ENCODE measurements at regions not wholly inside any gene's neighbourhood (a gene's known extent, or its start where the extent isn't known, plus 50 kb on each side); places are given as distances from the start of the nearest gene placed in this dataset.

DNA sequence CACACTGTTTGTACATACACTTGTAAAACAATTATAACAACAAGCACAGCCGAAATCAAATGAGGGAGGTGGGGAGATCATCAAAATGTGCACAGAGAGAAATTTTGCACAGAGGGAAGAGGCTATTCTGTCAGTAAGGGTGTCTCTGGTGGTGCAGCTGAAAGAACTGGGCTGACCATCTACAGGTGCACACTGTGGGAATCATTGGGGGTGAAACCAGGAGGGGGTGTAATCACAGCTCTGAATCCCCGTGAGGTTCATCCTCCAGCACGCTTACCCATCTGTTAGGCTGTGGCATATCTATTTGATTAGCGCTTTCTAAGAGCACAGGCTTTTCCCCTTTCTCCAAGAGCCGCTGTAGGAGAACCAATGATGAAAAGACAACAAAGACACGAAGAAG is 389.9 kb upstream of the CDH20 start:
- no peaks in the 10 kb centered on the region for H3K4me1 ChIP-seq (ENCODE audit: insufficient read depth, low read length)
- TF ChIP-seq, protein P1, sequence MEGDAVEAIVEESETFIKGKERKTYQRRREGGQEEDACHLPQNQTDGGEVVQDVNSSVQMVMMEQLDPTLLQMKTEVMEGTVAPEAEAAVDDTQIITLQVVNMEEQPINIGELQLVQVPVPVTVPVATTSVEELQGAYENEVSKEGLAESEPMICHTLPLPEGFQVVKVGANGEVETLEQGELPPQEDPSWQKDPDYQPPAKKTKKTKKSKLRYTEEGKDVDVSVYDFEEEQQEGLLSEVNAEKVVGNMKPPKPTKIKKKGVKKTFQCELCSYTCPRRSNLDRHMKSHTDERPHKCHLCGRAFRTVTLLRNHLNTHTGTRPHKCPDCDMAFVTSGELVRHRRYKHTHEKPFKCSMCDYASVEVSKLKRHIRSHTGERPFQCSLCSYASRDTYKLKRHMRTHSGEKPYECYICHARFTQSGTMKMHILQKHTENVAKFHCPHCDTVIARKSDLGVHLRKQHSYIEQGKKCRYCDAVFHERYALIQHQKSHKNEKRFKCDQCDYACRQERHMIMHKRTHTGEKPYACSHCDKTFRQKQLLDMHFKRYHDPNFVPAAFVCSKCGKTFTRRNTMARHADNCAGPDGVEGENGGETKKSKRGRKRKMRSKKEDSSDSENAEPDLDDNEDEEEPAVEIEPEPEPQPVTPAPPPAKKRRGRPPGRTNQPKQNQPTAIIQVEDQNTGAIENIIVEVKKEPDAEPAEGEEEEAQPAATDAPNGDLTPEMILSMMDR (conservative IDR thresholded peaks at IDR 0.05), result no peak
- no peak overlapping the region for H2AFZ ChIP-seq (ENCODE audit: low read length)
- H4K91ac ChIP-seq (ENCODE audit: insufficient read length, low read depth, low read length), result no peak overlapping the region
- Mint-ChIP-seq H3K27me3 (ENCODE audit: low read depth) (no peaks in the 10 kb centered on the region), H3K4me3 (no peak overlapping the region), H3K27ac (no peak overlapping the region; a peak in 1 of 7 replicates), H3K4me1 (no peaks in the 10 kb centered on the region), H3K9me3 (no peaks in the 10 kb centered on the region), H3K36me3 (ENCODE audit: insufficient read depth in 1 of 3, low read depth in 3 of 3) (no peaks in the 10 kb centered on the region)
- WGBS (ENCODE audit: extremely low coverage, insufficient read length, low lambda C conversion rate), result no CpG with 5 or more reads among the region's 6 CpGs
- H3K79me1 ChIP-seq (ENCODE audit: insufficient read depth, low read depth, low read length, poor library complexity, severe bottlenecking), result no peaks in the 10 kb centered on the region
- no peak overlapping the region for H3K4ac ChIP-seq (ENCODE audit: low read depth, low read length)
- no peak overlapping the region for H3K18ac ChIP-seq (ENCODE audit: insufficient read length, low read depth, low read length)
- no peaks in the 10 kb centered on the region for H4K20me1 ChIP-seq (ENCODE audit: control insufficient read depth, insufficient read depth, insufficient read length)
- H3K79me2 ChIP-seq (ENCODE audit: insufficient read depth, low read length), result no peaks in the 10 kb centered on the region
- H3K4me2 ChIP-seq (ENCODE audit: insufficient read depth, insufficient read length, low read length), result no peak overlapping the region
- no peak overlapping the region for H2BK15ac ChIP-seq (ENCODE audit: low read depth, low read length)
- no peak overlapping the region for H2BK20ac ChIP-seq (ENCODE audit: low read depth, low read length, poor library complexity, severe bottlenecking)
- H2AK5ac ChIP-seq (ENCODE audit: insufficient read length, low read length), result no peak overlapping the region
- H3K23me2 ChIP-seq (ENCODE audit: insufficient read length, low read depth, low read length, poor library complexity, severe bottlenecking), result no peaks in the 10 kb centered on the region
- no peaks in the 10 kb centered on the region for H3K9me3 ChIP-seq (ENCODE audit: control insufficient read depth, low read depth, low read length)
- no peak for DNase-seq
- no peaks in the 10 kb centered on the region for H3K27me3 ChIP-seq (ENCODE audit: insufficient read depth, low read length)
- H3K9ac ChIP-seq (ENCODE audit: extremely low read depth, insufficient read length, low read length), result no peak overlapping the region
- H2BK12ac ChIP-seq (ENCODE audit: insufficient read length, low read depth, low read length), result no peak overlapping the region
- no peak overlapping the region for H3K27ac ChIP-seq (ENCODE audit: insufficient read length, low read depth, low read length)
- no peak overlapping the region for H3K23ac ChIP-seq (ENCODE audit: insufficient read length, low read depth, low read length)
- no peak overlapping the region for H2BK5ac ChIP-seq (ENCODE audit: insufficient read length, low read length)
- H4K5ac ChIP-seq (ENCODE audit: insufficient read length, low read depth, low read length), result no peak overlapping the region
- no peak overlapping the region for H3T11ph ChIP-seq (ENCODE audit: low read length)
- no peak overlapping the region for H2BK120ac ChIP-seq (ENCODE audit: low read depth, low read length, poor library complexity, severe bottlenecking)
- H3K56ac ChIP-seq (ENCODE audit: insufficient read length, low read depth, low read length), result no peak overlapping the region
- H4K8ac ChIP-seq (replicated peaks; ENCODE audit: insufficient read length, low read depth, low read length), result no peak overlapping the region
- H3K14ac ChIP-seq (ENCODE audit: insufficient read depth, low read length), result no peak overlapping the region
